Breast epithelium (tissue), 4 donors: ENCODE measurements at regions not wholly inside any gene's neighbourhood (a gene's known extent, or its start where the extent isn't known, plus 50 kb on each side); places are given as distances from the start of the nearest gene placed in this dataset.

Experiments
- DNase-seq, 2 donors: peaks; one replicate each; pipeline ENCODE4 v3.0.0-alpha.2; 2019; ENCODE audit warnings: low spot score in 2 of 2
- H3K27ac ChIP-seq, 2 donors: fragments of 200-600 bp; sonication (generic) in 1 of 2; one replicate each; pipeline ENCODE4 v1.5.1; 2016 to 2019; ENCODE audit warnings: mild to moderate bottlenecking in 1 of 2
- H3K27me3 ChIP-seq, 2 donors: fragments of 200-600 bp; sonication (generic) in 1 of 2; one replicate each; pipeline versions ENCODE4 v1.5.1 to v1.6.0; 2017 to 2019; ENCODE audit warnings: control low read depth in 1 of 2, mild to moderate bottlenecking in 1 of 2
- H3K36me3 ChIP-seq: fragments of 200-600 bp; one replicate; pipeline ENCODE4 v1.5.1; 2019
- H3K4me1 ChIP-seq, 2 donors: fragments of 200-600 bp; sonication (generic); one replicate each; pipeline ENCODE4 v1.5.1; 2016 to 2019; ENCODE audit warnings: control low read depth in 1 of 2
- H3K4me3 ChIP-seq, 3 donors: fragments of 200-600 bp; sonication (generic); 1 replicate in 2 of 3; 2 replicates in 1 of 3; pipeline ENCODE4 v1.5.1; 2016 to 2019; ENCODE audit warnings: mild to moderate bottlenecking in 3 of 3, moderate library complexity in 2 of 3
- H3K9me3 ChIP-seq, 2 donors: fragments of 200-600 bp; sonication (generic) in 1 of 2; one replicate each; pipeline ENCODE4 v1.5.1; 2016 to 2019; ENCODE audit warnings: control low read depth in 1 of 2
- POLR2A ChIP-seq: fragments of 450-650 bp; IDR thresholded peaks from one replicate; pipeline ENCODE4 v1.6.1; 2016; ENCODE audit warnings: antibody characterized with exemption, mild to moderate bottlenecking, moderate library complexity
- POLR2AphosphoS5 ChIP-seq, 3 donors: sonication (generic); formaldehyde crosslinking; IDR thresholded peaks; one replicate each; pipeline ENCODE4 v1.6.1; 2017; ENCODE audit warnings: antibody characterized with exemption in 3 of 3
- intact Hi-C: fragments of 100-400 bp; cut with DNase I; formaldehyde crosslinking; loops from one replicate; pipeline ENCODE4 v1.15.1; 2023; ENCODE audit warnings: low total_unique reads
- TF ChIP-seq, protein P1 (sequence below), 3 donors: fragments of 450-650 bp; IDR thresholded peaks; one replicate each; pipeline ENCODE4 v1.5.1; 2016 to 2017; ENCODE audit warnings: antibody characterized with exemption in 3 of 3, mild to moderate bottlenecking in 3 of 3, moderate library complexity in 3 of 3

DNA sequence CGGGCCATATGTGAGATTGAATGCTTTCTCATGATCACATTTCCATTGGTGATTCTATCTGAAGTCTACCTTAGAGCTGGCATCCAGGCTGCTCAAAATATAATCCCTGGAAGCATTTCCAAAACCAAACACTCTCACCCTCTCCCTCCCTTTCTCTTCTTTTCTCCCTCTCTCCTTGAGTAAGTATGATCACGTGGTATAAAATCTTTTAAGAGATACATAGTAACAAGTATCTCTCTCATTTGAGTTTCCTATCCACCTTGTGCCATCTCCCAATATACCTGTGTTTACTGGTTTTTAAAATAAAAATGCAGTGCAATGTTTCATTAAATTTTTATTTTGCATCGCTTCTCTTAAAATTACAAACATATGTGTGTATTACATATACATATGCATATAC lies 350.9 kb upstream of the KCNH8 start:
- TF ChIP-seq, protein P1, sequence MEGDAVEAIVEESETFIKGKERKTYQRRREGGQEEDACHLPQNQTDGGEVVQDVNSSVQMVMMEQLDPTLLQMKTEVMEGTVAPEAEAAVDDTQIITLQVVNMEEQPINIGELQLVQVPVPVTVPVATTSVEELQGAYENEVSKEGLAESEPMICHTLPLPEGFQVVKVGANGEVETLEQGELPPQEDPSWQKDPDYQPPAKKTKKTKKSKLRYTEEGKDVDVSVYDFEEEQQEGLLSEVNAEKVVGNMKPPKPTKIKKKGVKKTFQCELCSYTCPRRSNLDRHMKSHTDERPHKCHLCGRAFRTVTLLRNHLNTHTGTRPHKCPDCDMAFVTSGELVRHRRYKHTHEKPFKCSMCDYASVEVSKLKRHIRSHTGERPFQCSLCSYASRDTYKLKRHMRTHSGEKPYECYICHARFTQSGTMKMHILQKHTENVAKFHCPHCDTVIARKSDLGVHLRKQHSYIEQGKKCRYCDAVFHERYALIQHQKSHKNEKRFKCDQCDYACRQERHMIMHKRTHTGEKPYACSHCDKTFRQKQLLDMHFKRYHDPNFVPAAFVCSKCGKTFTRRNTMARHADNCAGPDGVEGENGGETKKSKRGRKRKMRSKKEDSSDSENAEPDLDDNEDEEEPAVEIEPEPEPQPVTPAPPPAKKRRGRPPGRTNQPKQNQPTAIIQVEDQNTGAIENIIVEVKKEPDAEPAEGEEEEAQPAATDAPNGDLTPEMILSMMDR (IDR thresholded peaks at IDR 0.05): no peak
- TF ChIP-seq POLR2AphosphoS5 (IDR thresholded peaks at IDR 0.05) (no peak), POLR2A (no peak)
- H3K9me3 ChIP-seq: no peaks in the 10 kb centered on the region
- H3K36me3 ChIP-seq: no peaks in the 10 kb centered on the region
- H3K27me3 ChIP-seq: no peaks in the 10 kb centered on the region
- H3K4me1 ChIP-seq: no peaks in the 10 kb centered on the region
- DNase-seq: no peak
- intact Hi-C loops: no loop called here
- no peak overlapping the region for H3K4me3 ChIP-seq
- H3K27ac ChIP-seq: no peak overlapping the region

DNA sequence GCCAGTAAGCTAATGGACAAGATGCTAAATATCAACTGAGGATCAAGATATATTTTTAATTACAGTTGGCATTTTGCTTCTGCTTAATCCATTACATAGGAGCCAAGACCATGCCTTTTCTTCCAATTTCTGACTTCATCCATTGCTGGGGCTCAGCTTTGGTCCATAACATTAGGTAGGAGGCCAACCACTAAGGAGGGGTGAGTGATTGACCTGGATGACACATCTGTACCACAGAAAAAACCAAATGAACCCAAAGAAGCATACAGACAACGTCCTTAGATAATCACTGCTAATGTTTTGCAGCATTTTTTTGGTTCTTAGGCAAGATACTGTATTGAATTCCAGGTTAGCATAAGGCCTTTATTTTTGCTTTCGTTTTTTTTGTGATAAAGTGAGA lies 353.2 kb upstream of the KCNH8 start:
- TF ChIP-seq, protein P1 (IDR thresholded peaks at IDR 0.05): no peak
- no peak for TF ChIP-seq POLR2AphosphoS5 (IDR thresholded peaks at IDR 0.05)
- no peak for TF ChIP-seq POLR2A
- no peaks in the 10 kb centered on the region for H3K9me3 ChIP-seq
- H3K36me3 ChIP-seq: no peaks in the 10 kb centered on the region
- DNase-seq: no peak
- intact Hi-C loops: no loop called here
- no peak overlapping the region for H3K4me3 ChIP-seq
- H3K27ac ChIP-seq: no peak overlapping the region
- H3K27me3 ChIP-seq: no peaks in the 10 kb centered on the region
- H3K4me1 ChIP-seq: no peaks in the 10 kb centered on the region

DNA sequence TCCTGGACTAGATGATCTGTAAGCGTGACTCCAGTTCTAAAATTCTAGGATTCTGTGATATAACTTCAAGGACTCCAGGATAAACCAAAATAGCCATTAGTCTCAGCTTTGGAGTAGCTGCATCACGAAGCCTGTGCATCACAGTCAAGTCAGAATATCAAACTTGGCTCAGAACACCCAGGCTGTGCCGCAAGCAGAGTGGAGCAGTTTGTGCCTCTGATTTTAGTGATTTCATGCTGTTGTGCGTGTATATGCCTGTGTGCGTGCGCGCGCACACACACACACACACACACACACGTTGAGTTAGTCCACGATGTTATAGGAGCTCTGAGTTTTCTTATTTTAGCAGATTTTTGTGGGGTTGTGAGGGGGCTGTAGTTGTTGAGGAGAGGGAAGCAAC lies 356.6 kb upstream of the KCNH8 start:
- intact Hi-C loops: no loop called here
- TF ChIP-seq POLR2A (no peak), POLR2AphosphoS5 (IDR thresholded peaks at IDR 0.05) (no peak)
- TF ChIP-seq, protein P1 (IDR thresholded peaks at IDR 0.05): no peak
- DNase-seq: no peak
- Histone ChIP-seq H3K36me3 (no peaks in the 10 kb centered on the region), H3K9me3 (no peaks in the 10 kb centered on the region), H3K27me3 (no peaks in the 10 kb centered on the region), H3K27ac (no peak overlapping the region), H3K4me3 (no peak overlapping the region), H3K4me1 (no peaks in the 10 kb centered on the region)

DNA sequence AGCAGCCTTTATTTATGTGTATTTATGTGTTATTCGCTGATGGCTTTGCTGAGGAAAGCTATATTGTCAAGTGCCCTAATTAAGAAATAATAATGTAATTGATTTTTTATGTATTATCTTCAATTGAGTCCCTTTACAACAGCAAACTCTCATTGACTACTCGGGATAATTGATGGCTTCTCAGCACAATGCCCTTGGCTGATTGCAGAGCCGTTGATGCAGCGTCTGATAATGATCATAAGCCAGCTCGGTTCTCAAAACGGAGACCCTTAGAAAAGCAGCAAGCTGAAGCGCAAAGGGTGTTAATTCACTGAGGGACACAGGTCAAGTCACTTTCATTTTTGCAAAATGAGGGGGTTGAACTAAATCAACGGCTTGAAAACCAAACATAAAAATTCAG lies 357.1 kb upstream of the KCNH8 start:
- DNase-seq: no peak
- H3K4me1 ChIP-seq: no peaks in the 10 kb centered on the region
- H3K9me3 ChIP-seq: no peaks in the 10 kb centered on the region
- H3K4me3 ChIP-seq: no peak overlapping the region
- no peaks in the 10 kb centered on the region for H3K27me3 ChIP-seq
- H3K36me3 ChIP-seq: no peaks in the 10 kb centered on the region
- no peak overlapping the region for H3K27ac ChIP-seq
- intact Hi-C loops: no loop called here
- TF ChIP-seq POLR2A (no peak), POLR2AphosphoS5 (IDR thresholded peaks at IDR 0.05) (no peak)
- TF ChIP-seq, protein P1 (IDR thresholded peaks at IDR 0.05): no peak

DNA sequence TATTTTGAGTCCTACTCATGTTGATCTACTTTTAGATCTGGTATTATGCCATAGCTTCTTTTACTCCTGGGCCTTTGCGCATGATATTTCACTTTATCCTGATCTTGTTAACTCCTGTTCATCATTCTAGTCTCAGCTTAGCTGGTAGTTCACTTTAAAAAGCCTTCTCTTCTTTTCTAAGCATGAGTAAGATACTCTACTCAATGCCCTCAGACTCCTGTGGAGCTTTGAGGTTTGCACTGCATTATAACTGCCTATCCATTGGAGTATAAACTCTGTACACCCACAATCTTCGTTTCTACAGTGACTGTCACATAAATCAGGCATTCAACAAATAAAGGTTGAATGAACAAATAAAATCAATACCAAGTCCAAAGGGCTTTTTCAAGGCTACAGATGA lies 357.9 kb upstream of the KCNH8 start:
- no peaks in the 10 kb centered on the region for H3K4me1 ChIP-seq
- H3K27ac ChIP-seq: no peak overlapping the region
- no peaks in the 10 kb centered on the region for H3K9me3 ChIP-seq
- no peaks in the 10 kb centered on the region for H3K27me3 ChIP-seq
- intact Hi-C loops: no loop called here
- no peaks in the 10 kb centered on the region for H3K36me3 ChIP-seq
- no peak for DNase-seq
- H3K4me3 ChIP-seq: no peak overlapping the region
- TF ChIP-seq, protein P1 (IDR thresholded peaks at IDR 0.05): no peak
- TF ChIP-seq POLR2A (no peak), POLR2AphosphoS5 (IDR thresholded peaks at IDR 0.05) (no peak)
